ENCODE measurements at regions not wholly inside any gene's neighbourhood (a gene's known extent, or its start where the extent isn't known, plus 50 kb on each side); places are given as distances from the start of the nearest gene placed in this dataset.

- no peak for TF ChIP-seq IRF5 (IDR thresholded peaks at IDR 0.05; ENCODE audit: borderline replicate concordance)
- TF ChIP-seq ZNF24 (IDR thresholded peaks at IDR 0.05), result no peak
- TF ChIP-seq BHLHE40 (IDR thresholded peaks at IDR 0.05; ENCODE audit: borderline replicate concordance in 1 of 2, low read depth in 2 of 2, low read length in 1 of 2), result peak in 1 of 2 experiments; percentile 27; a peak in 1 of 4 replicates
- TF ChIP-seq POLR2AphosphoS2 (IDR thresholded peaks at IDR 0.05; ENCODE audit: low read depth, low read length), result no peak
- peak; percentile 85 for TF ChIP-seq RELB (IDR thresholded peaks at IDR 0.05; ENCODE audit: low read depth)
- TF ChIP-seq SMARCA5 (IDR thresholded peaks at IDR 0.05), result peak; percentile 78; the same call in 1 of the 2 replicates
- no peak for TF ChIP-seq GABPA (IDR thresholded peaks at IDR 0.05; ENCODE audit: low read depth)
- TF ChIP-seq ATF3 (IDR thresholded peaks at IDR 0.05; ENCODE audit: borderline replicate concordance, extremely low read depth, low read depth, low read length), result no peak
- TF ChIP-seq NBN (IDR thresholded peaks at IDR 0.05), result 0 out of 2 replicates have a peak, but pooled peaks have one; percentile 24
- no peak for TF ChIP-seq PRDM15 (CRISPR knock-in tag; IDR thresholded peaks at IDR 0.05)
- TF ChIP-seq NR2F1 (conservative IDR thresholded peaks at IDR 0.05), result peak; percentile 84
- TF ChIP-seq MLLT1 (IDR thresholded peaks at IDR 0.05), result no peak
- no peak for TF ChIP-seq CBX5 (IDR thresholded peaks at IDR 0.05; ENCODE audit: low read depth)
- peak; percentile 62; the same call in 1 of the 2 replicates for TF ChIP-seq IKZF1 (conservative IDR thresholded peaks at IDR 0.05)
- TF ChIP-seq PKNOX1 (IDR thresholded peaks at IDR 0.05), result peak; percentile 94
- no peak for TF ChIP-seq STAT1 (conservative IDR thresholded peaks at IDR 0.05)
- TF ChIP-seq CBX3 (IDR thresholded peaks at IDR 0.05; ENCODE audit: borderline replicate concordance, low read depth), result no peak
- TF ChIP-seq PBX3 (IDR thresholded peaks at IDR 0.05; ENCODE audit: insufficient replicate concordance, low read depth, low read length), result peak; percentile 69
These were observed 50.3 kb upstream of the PSD2 start (continued) for GRCh38 chr5:139745132-139745799.

Measured in GM12878 (cell line).